Liver (tissue), 8 donors: ENCODE measurements at regions not wholly inside any gene's neighbourhood (a gene's known extent, or its start where the extent isn't known, plus 50 kb on each side); places are given as distances from the start of the nearest gene placed in this dataset.

Experiments used
- DNase-seq: peaks from one replicate; pipeline ENCODE4 v3.0.0-alpha.2; 2017; ENCODE audit warnings: low spot score
- H3K27ac ChIP-seq, 2 donors: one replicate each; pipeline ENCODE4 v1.7.0; 2013; ENCODE audit warnings: inconsistent platforms in 2 of 2, low read length in 2 of 2, control low read depth in 1 of 2, low read depth in 1 of 2, mild to moderate bottlenecking in 1 of 2
- H3K27me3 ChIP-seq, 4 donors: one replicate each; pipeline versions ENCODE4 v1.6.1 to v1.7.0; 2013; ENCODE audit warnings: low read length in 3 of 4, inconsistent platforms in 1 of 4, mild to moderate bottlenecking in 1 of 4, moderate library complexity in 1 of 4; ENCODE audit not compliant: control insufficient read depth in 4 of 4, insufficient read depth in 4 of 4
- H3K36me3 ChIP-seq, 4 donors: one replicate each; pipeline versions ENCODE4 v1.6.1 to v1.7.0; 2013; ENCODE audit warnings: low read length in 3 of 4, mild to moderate bottlenecking in 3 of 4, low read depth in 1 of 4, moderate library complexity in 1 of 4; ENCODE audit not compliant: control insufficient read depth in 4 of 4, insufficient read depth in 3 of 4
- H3K4me1 ChIP-seq, 4 donors: one replicate each; pipeline versions ENCODE4 v1.6.1 to v1.7.0; 2013; ENCODE audit warnings: low read length in 3 of 4, mild to moderate bottlenecking in 3 of 4, moderate library complexity in 1 of 4; ENCODE audit not compliant: control insufficient read depth in 4 of 4, insufficient read depth in 4 of 4
- H3K4me3 ChIP-seq, 3 donors: one replicate each; pipeline versions ENCODE4 v1.6.1 to v1.7.0; 2013; ENCODE audit warnings: low read length in 3 of 3, control low read depth in 1 of 3, low read depth in 1 of 3, mild to moderate bottlenecking in 1 of 3
- H3K9ac ChIP-seq, 2 donors: one replicate each; pipeline ENCODE4 v1.7.0; 2013; ENCODE audit warnings: low read length in 2 of 2, mild to moderate bottlenecking in 2 of 2, moderate library complexity in 2 of 2, control low read depth in 1 of 2, low read depth in 1 of 2
- H3K9me3 ChIP-seq, 4 donors: one replicate each; pipeline versions ENCODE4 v1.6.1 to v1.7.0; 2013; ENCODE audit warnings: low read length in 3 of 4; ENCODE audit not compliant: control insufficient read depth in 4 of 4
- ATF3 ChIP-seq: IDR thresholded peaks from 2 replicates; pipeline ENCODE4 v1.6.1; 2016; ENCODE audit warnings: antibody characterized with exemption
- CTCF ChIP-seq: fragments of 150-350 bp; IDR thresholded peaks from 2 replicates; pipeline ENCODE4 v1.5.1; 2017; ENCODE audit warnings: improper control_type of control experiment, low read depth, low read length; ENCODE audit not compliant: missing input control
- EGR1 ChIP-seq, 2 donors: IDR thresholded peaks; 2 replicates each; pipeline ENCODE4 v1.6.1; 2016 to 2018; ENCODE audit warnings: antibody characterized with exemption in 2 of 2, low read depth in 2 of 2
- FOXA1 ChIP-seq: IDR thresholded peaks from 2 replicates; pipeline ENCODE4 v1.6.1; 2016; ENCODE audit warnings: antibody characterized with exemption
- FOXA2 ChIP-seq: IDR thresholded peaks from 2 replicates; pipeline ENCODE4 v1.6.1; 2016; ENCODE audit warnings: antibody characterized with exemption
- GABPA ChIP-seq, 2 donors: IDR thresholded peaks in 1 of 2; conservative IDR thresholded peaks in 1 of 2; 2 replicates each; pipeline ENCODE4 v1.6.1; 2016; ENCODE audit warnings: antibody characterized with exemption in 2 of 2, mild to moderate bottlenecking in 1 of 2, moderate library complexity in 1 of 2
- HNF4A ChIP-seq, 2 donors: conservative IDR thresholded peaks; 2 replicates each; pipeline ENCODE4 v1.6.1; 2016; ENCODE audit warnings: antibody characterized with exemption in 2 of 2, mild to moderate bottlenecking in 2 of 2
- HNF4G ChIP-seq: IDR thresholded peaks from 2 replicates; pipeline ENCODE4 v1.6.1; 2016; ENCODE audit warnings: antibody characterized with exemption
- JUND ChIP-seq, 2 donors: IDR thresholded peaks; 2 replicates each; pipeline ENCODE4 v1.6.1; 2016; ENCODE audit warnings: antibody characterized with exemption in 2 of 2
- MAX ChIP-seq: IDR thresholded peaks from 2 replicates; pipeline ENCODE4 v1.6.1; 2016; ENCODE audit warnings: antibody characterized with exemption
- NR2F2 ChIP-seq: IDR thresholded peaks from 2 replicates; pipeline ENCODE4 v1.6.1; 2016; ENCODE audit warnings: antibody characterized with exemption
- RAD21 ChIP-seq, 2 donors: IDR thresholded peaks; 2 replicates each; pipeline ENCODE4 v1.6.1; 2016; ENCODE audit warnings: antibody characterized with exemption in 2 of 2, mild to moderate bottlenecking in 2 of 2
- REST ChIP-seq: IDR thresholded peaks from 2 replicates; pipeline ENCODE4 v1.6.1; 2016; ENCODE audit warnings: antibody characterized with exemption, mild to moderate bottlenecking
- RXRA ChIP-seq, 2 donors: IDR thresholded peaks; 2 replicates each; pipeline ENCODE4 v1.6.1; 2017 to 2018; ENCODE audit warnings: antibody characterized with exemption in 2 of 2, mild to moderate bottlenecking in 1 of 2
- SP1 ChIP-seq: IDR thresholded peaks from 2 replicates; pipeline ENCODE4 v1.6.1; 2018; ENCODE audit warnings: antibody characterized with exemption, mild to moderate bottlenecking
- TAF1 ChIP-seq: conservative IDR thresholded peaks from 2 replicates; pipeline ENCODE4 v1.6.1; 2016; ENCODE audit warnings: antibody characterized with exemption, mild to moderate bottlenecking
- YY1 ChIP-seq: IDR thresholded peaks from 2 replicates; pipeline ENCODE4 v1.6.1; 2016; ENCODE audit warnings: antibody characterized with exemption, mild to moderate bottlenecking
- ZBTB33 ChIP-seq: IDR thresholded peaks from 2 replicates; pipeline ENCODE4 v1.6.1; 2016; ENCODE audit warnings: antibody characterized with exemption
- WGBS: extraction: QIAGEN DNeasy Blood & Tissue Kit; methylation state at CpG from one replicate; pipeline ENCODE4 v1.1.7; 2013; 5-methylcytosine and 5-hydroxymethylcytosine counted together
- donor health status: healthy.
- donor health status: healthy.
- donor health status: healthy.
- donor health status: healthy.
- donor health status: healthy.

GRCh38 chr5:44660251-44660650 lies 148.5 kb upstream of the MRPS30 start:
- H3K9me3 ChIP-seq = peaks cover 0 to 4% (median 2%) of the 10 kb centered on the region in 4 donors
- H3K4me1 ChIP-seq = no peaks in the 10 kb centered on the region
- no peak overlapping the region for H3K9ac ChIP-seq
- no peak overlapping the region for H3K4me3 ChIP-seq
- DNase-seq = no peak
- no peaks in the 10 kb centered on the region for H3K27me3 ChIP-seq
- H3K36me3 ChIP-seq = no peaks in the 10 kb centered on the region
- no peak overlapping the region for H3K27ac ChIP-seq
- TF ChIP-seq REST (no peak), MAX (no peak), SP1 (no peak), JUND (IDR thresholded peaks at IDR 0.05) (no peak), YY1 (no peak), FOXA2 (no peak), RXRA (IDR thresholded peaks at IDR 0.05) (no peak), FOXA1 (no peak), EGR1 (IDR thresholded peaks at IDR 0.05; ENCODE audit: low read depth in 2 of 2) (no peak), HNF4A (conservative IDR thresholded peaks at IDR 0.05) (no peak), ATF3 (no peak)

GRCh38 chr5:44659334-44659733 lies 149.4 kb upstream of the MRPS30 start:
- TF ChIP-seq MAX (no peak), HNF4A (conservative IDR thresholded peaks at IDR 0.05) (no peak), NR2F2 (no peak), ATF3 (no peak), FOXA1 (no peak), HNF4G (no peak), RXRA (IDR thresholded peaks at IDR 0.05) (no peak), CTCF (no peak), YY1 (no peak), FOXA2 (no peak), SP1 (no peak), EGR1 (IDR thresholded peaks at IDR 0.05; ENCODE audit: low read depth in 2 of 2) (no peak), ZBTB33 (no peak), TAF1 (no peak), JUND (IDR thresholded peaks at IDR 0.05) (no peak), REST (no peak), RAD21 (IDR thresholded peaks at IDR 0.05) (no peak), GABPA (IDR thresholded peaks at IDR 0.05 in 1 of 2, conservative IDR thresholded peaks at IDR 0.05 in 1 of 2) (no peak)
- 64% methylated on average over 3 of the region's 3 CpGs for WGBS
- no peak for DNase-seq

More at GRCh38 chr5:44659334-44659733, 149.4 kb upstream of the MRPS30 start:
- H3K4me3 ChIP-seq = no peak overlapping the region
- H3K9ac ChIP-seq = no peak overlapping the region
- H3K4me1 ChIP-seq = no peaks in the 10 kb centered on the region
- H3K27ac ChIP-seq = no peak overlapping the region
- no peaks in the 10 kb centered on the region for H3K27me3 ChIP-seq
- peaks cover 0 to 4% (median 2%) of the 10 kb centered on the region in 4 donors for H3K9me3 ChIP-seq
- H3K36me3 ChIP-seq = no peaks in the 10 kb centered on the region
